Midbrain (tissue), 1 donor: ENCODE measurements at regions not wholly inside any gene's neighbourhood (a gene's known extent, or its start where the extent isn't known, plus 50 kb on each side); places are given as distances from the start of the nearest gene placed in this dataset.
"Not testable (repeated sequence)": the region's sequence is repeated elsewhere in the genome, so short reads cannot be mapped to it uniquely, and the experiment has no call there.

ENCODE experiments used
- DNase-seq: peaks from one replicate; lab custom pipeline; 2025; lab: John Stamatoyannopoulos, UW

GRCh38 chr3:22691407-22691806 is 511.7 kb upstream of the UBE2E2 start:
- no peak for DNase-seq

DNA sequence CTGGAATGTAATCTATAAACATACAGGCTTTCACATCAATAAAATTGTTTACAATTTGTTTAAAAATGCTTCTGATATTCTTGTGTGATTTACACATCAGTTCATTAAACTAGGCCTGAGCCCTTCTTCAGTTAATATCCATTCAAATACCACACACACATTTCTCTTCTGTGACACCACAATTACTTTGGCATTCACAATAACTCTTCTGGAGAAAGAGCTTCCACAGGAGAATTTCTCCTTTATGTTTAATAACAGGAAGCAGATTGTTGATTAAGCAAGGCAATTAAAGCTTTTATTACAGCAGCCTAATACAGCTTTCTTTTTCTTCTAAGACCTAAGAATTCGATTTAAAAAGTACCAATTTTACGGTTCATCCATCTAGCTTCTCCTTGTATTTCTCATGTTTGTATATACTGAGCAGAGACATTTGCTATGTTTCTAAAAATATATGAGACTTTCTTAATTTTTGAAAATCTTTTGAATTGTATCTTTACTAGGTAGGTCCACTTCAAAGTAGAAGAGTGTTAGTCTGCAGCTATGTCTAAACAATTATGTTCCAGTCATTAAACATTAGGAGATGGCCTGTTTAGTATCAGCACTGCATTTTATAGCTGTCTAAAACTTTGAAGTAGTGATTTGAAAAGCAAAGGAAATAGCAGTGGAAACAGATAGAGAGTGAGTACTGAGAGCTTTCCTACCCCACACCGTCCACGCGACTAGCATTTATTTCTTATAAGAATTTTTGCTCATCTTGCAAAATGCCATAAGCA is 511.1 kb upstream of the UBE2E2 start:
- no peak for DNase-seq

GRCh38 chr3:22700876-22701275 is 502.3 kb upstream of the UBE2E2 start:
- DNase-seq = no peak

DNA sequence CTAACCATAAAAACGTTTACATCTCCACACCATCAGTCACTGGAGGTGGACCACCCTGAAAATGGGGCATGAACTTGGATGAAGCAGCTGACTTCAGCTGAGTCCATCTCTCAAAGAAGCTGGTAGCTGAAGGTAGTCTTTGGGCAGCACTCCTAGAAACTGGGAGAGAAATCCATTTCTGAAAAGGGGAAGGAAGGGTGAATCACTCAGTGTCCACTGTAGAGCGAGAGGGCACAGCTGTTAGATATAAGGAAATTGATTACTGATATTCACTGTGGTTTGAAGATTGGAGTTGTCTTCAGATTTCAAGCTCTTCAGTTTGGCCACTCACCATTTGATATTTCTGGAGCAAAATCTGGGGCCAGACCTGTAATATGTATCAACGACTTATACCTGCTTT is 499.0 kb upstream of the UBE2E2 start:
- DNase-seq = no peak

GRCh38 chr3:22704571-22705354 is 498.4 kb upstream of the UBE2E2 start:
- no peak for DNase-seq

DNA sequence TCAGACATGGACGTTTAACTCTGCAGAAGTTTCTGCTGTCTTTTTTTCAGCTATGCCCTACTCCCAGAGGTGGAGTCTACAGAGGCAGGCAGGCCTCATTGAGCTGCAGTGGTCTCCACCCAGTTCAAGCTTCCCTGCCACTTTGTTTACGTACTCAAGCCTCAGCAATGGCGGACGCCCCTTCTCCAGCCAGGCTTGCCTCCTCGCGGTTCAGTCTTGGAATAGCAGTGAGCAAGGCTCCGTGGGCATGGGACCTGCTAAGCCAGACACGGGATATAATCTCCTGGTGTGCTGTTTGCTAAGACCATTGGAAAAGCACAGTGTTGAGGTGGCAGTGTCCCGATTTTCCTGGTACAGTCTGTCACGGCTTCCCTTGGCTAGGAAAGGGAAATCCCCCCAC is 496.2 kb upstream of the UBE2E2 start:
- DNase-seq = not testable (repeated sequence)

- no peak for DNase-seq
These were observed 489.2 kb upstream of the UBE2E2 start for GRCh38 chr3:22713936-22714335.

- no peak for DNase-seq
These were observed 488.4 kb upstream of the UBE2E2 start for GRCh38 chr3:22714749-22715148.

DNA sequence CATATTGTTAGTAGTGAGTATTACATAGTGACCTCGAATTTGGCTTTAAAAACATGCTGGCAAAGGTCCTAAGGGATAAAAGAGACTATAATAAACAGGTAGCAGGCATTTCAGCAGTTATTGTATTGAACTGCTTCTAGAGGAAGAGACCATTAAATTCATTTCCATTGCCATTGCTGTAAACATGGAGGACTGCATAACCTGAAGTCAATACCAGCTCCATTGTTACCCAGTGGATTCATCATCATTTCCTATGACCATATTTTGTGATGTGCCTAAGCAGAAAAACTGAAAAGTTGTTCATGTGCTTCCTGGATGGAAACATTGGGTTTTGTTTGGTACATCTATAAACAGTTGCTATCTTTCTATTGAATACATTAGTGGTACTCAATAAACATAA is 482.5 kb upstream of the UBE2E2 start:
- no peak for DNase-seq

DNA sequence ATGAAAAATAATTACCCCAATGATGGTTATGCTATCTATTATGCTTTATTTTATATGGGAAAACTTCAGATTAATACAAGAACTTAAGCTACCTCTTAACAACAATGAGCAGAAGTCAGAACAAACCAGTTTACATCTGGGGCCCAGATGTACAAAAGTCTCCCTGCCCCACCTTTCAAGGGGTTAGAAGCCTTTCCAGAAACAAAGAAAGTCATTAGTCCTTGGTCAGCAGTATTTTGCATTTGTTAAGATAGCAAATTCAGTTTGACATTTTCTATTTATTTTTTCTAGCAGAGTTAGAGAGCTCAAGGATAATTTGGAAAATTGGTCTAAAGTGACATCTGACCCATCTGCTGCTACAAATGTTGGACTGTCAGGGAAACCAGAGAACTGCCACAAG is 478.7 kb upstream of the UBE2E2 start:
- DNase-seq = no peak

DNA sequence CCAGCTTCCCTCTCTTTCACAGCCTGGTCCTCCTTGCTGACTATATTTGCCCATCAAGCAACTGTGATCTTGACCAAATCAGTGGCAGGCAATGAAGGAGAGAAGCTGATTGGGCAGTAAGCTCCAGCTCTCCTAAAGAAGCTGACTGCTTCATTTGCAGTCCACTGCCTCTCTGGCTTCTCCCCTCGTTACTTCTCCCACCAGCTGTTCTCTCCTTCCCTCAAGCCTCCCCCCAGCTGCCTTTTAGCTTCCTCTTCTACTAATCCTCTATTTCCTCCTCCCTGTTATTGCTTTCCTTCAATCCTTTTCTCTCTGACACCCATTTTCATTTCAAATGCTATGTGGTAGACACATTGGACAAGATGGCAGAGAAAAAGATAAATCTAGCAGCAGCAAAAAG is 474.7 kb upstream of the UBE2E2 start:
- DNase-seq = no peak

GRCh38 chr3:22729212-22729611 is 473.9 kb upstream of the UBE2E2 start:
- no peak for DNase-seq

DNA sequence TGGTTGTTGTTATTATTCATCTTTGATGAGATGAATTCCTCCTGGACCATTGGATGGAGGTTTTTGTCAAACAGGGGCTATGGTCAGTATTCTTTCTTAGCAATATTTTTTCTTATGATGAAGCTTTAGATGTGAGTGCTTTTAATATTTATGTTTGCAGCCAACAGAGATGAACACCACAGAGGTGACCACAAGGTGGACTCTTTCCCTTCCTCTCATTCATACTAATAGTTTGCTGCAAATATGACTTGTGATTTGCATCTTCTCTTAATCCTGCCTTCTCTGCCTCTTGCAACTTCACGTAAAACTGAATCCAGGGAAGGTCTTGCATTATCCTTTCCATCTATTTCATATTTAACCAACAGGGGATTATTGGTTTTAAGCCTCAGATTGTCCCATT is 473.1 kb upstream of the UBE2E2 start:
- DNase-seq = no peak

- no peak for DNase-seq
These were observed 472.4 kb upstream of the UBE2E2 start for GRCh38 chr3:22730701-22731100.

- DNase-seq = no peak
These were observed 471.2 kb upstream of the UBE2E2 start for GRCh38 chr3:22731901-22732300.

DNA sequence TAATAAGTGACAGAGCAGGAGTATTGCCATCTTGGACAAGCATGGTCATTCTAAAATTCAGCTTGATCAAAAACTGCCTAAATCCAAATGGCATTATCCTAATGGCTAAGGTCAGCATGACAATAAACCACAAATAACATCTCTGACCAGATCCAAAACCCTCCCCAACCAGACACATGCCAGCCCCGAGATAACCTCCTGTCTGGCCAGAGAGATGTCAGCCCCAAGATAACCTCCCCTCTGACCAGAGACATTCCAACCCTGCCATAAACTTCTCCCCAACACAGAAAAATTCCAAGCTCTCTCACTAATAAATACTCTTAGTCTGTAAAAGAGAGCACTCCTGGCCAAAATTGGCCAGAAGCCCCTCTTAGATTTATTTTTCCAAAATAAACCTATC is 470.5 kb upstream of the UBE2E2 start:
- DNase-seq = no peak

- no peak for DNase-seq
These were observed 468.9 kb upstream of the UBE2E2 start for GRCh38 chr3:22734207-22734606.

GRCh38 chr3:22734756-22735155 is 468.4 kb upstream of the UBE2E2 start:
- DNase-seq = no peak

DNA sequence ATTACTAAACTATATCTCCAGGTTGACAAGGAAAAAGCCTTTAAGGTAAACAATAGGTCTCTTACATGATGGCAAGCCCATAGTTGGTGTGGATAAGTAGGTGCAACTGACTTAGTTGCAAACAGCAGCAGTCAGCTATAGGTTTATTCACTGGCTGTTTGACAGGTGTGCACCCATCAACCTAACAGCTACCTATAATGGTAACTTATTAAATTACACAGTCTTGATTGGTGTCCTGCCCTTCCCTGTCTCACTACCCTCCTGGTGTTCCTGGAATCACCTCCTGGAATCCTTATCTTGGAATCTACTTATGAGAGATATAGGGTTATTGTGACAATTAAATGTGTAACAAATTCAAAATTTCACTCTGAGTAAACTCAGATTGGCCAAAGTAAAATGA is 467.8 kb upstream of the UBE2E2 start:
- DNase-seq = no peak

DNA sequence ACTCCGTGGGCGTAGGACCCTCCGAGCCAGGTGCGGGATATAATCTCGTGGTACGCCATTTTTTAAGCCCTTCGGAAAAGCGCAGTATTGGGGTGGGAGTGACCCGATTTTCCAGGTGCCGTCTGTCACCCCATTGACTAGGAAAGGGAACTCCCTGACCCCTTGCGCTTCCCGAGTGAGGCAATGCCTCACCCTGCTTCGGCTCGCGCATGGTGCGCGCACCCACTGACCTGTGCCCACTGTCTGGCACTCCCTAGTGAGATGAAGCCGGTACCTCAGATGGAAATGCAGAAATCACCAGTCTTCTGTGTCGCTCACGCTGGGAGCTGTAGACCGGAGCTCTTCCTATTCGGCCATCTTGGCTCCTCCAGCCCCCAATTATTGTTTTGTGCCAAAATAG is 459.7 kb upstream of the UBE2E2 start:
- not testable (repeated sequence) for DNase-seq

- no peak for DNase-seq
These were observed 457.8 kb upstream of the UBE2E2 start for GRCh38 chr3:22745321-22745720.

DNA sequence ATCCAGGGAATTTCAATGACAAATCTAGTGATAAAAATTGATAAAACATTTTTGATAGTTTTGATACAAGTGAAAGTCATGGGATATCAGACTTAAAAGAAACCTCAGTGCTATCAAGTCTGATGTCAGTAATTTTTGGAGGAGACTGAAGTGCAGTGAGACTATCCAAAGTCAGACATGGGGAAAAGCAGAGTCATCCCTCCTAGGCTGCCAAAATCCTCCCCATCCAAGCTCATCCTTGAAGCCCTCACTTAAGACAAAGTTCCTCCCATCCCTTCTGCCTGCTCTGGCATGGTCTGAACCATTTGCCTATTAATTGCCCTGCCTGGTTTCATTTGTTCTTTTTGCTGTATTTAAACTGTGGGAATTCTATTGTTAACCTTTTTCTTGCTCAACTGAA is 456.9 kb upstream of the UBE2E2 start:
- no peak for DNase-seq

- DNase-seq = no peak
These were observed 454.6 kb upstream of the UBE2E2 start for GRCh38 chr3:22748453-22749045.
